GM18520 (cell line): ENCODE measurements at regions not wholly inside any gene's neighbourhood (a gene's known extent, or its start where the extent isn't known, plus 50 kb on each side); places are given as distances from the start of the nearest gene placed in this dataset.
"Not testable (repeated sequence)": the region's sequence is repeated elsewhere in the genome, so short reads cannot be mapped to it uniquely, and the experiment has no call there.

ENCODE experiments used
- ATAC-seq: cut with Tn5 transposase; IDR thresholded peaks from one replicate; pipeline ENCODE4 v1.9.1; 2021; ENCODE audit not compliant: unreplicated experiment

DNA sequence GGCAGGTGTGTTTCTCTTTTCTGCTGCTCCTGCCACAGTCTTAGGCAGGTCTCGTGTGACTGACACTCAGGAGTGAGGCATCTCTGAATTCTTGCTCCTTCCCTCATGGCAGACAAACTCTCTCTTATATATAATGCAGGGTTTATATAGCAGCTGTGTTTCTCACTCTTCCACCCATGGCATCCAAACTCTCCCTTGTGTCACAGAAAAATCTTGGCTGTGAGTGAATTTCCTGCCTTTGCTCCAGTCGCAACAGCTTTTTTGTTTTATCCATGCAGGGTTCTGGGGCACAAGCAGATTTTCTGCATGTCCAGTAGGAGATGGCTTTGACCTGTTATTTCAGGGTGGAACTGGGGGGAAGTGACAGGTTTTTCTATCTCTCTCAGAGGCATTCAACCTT lies 1275.5 kb downstream of the ADGRL3 start:
- no peak for ATAC-seq

- ATAC-seq: no peak
Observed at GRCh38 chr4:62474802-62475201, 1274.7 kb downstream of the ADGRL3 start.

DNA sequence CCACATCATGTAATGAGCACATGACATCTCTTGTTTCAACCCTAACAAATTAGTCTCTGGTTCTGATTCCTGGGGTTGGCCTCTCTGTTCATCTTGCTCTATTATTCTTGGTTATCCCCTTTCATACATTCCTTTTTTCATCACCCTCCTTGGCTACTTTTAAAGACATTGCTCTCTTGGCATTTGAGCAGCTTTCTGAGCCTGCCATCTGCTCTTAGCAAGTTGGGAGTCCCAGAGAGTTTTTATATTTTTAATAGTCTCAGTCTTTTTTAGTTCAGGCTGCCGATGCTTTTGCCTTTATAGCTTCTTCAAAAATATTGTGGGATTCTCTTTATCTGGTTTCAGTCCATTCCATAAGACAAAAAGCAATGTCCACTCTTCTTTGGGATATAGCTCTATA lies 1270.9 kb downstream of the ADGRL3 start:
- ATAC-seq: no peak

GRCh38 chr4:62470421-62470983 lies 1270.4 kb downstream of the ADGRL3 start:
- ATAC-seq: no peak

- no peak for ATAC-seq
Observed at GRCh38 chr4:62470020-62470419, 1269.9 kb downstream of the ADGRL3 start.

- no peak for ATAC-seq
Observed at GRCh38 chr4:62461961-62462360, 1261.8 kb downstream of the ADGRL3 start.

GRCh38 chr4:62460329-62460728 lies 1260.2 kb downstream of the ADGRL3 start:
- no peak for ATAC-seq

DNA sequence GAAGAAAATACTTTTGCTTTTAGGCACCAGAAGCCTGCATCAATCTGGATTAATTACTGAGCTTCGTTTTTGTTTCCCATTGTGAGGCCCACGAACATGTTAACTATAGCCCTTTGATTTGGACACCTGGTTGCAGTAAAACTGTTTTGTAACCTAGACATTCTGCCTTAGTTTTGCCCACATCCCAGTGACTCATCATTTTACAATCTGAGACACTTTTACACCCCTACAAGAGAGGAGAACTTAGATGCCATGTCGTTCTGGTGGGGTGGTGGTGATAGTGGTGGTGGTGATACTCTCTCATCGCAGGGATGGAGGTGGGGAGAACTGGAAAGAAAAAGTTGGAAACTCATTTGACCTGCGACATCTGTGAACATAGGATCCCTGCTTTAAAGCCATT lies 1257.2 kb downstream of the ADGRL3 start:
- ATAC-seq: no peak

DNA sequence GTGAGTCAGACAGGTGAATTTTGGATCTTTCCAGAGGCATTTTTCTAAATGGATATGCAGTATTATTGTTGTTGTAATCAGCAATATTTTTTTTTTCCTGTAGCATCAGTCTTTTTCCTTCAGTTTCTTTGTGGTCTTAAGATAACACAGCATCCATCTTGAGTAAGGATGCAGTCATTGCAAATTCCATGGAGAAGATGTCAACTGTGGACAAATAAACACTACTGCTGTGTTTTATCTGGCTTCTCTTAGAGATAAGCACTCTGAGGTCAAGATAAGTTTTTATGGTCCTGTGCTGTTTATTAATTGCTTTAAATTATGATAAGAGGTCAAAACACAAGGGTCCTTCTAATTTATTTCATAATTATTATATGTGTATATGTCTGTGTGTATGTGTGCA lies 1255.7 kb downstream of the ADGRL3 start:
- no peak for ATAC-seq

DNA sequence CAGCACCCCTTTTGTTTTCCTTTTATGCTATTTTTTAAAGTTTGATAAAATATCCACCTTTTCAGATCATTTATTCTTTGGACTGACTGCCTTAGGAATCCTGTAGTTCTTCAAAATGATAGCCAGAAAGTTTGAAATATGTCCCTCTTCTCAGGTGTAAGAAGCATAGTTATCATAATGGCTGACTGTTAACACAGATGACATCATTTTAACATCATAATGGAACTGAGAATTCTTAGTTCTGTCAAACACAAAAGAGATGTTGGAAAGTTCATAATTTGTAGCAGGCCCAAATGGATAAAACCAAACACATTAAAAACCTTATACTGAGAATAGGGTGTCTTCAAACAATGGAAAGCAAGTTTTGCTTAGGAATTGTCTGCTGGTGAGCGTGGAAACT lies 1254.4 kb downstream of the ADGRL3 start:
- ATAC-seq: no peak

DNA sequence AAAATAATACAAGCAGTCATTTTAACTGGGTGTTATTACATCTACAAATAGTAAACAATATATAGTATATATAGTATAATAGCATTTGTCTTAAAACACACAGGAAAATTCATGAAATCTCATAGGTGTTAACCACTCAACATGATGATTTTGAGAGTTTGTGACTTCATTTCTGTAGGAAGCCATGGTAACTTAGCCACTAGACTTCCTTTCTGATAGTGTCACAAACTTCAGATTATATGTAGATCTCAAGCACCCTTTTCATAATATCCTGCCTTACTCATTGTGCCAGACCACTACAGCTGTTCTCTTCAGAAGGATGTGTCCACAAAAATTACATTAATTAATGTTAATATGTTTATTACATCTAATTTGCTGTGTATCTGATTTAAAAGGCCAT lies 1250.6 kb downstream of the ADGRL3 start:
- ATAC-seq: no peak

- no peak for ATAC-seq
Observed at GRCh38 chr4:62449538-62449937, 1249.4 kb downstream of the ADGRL3 start.

- ATAC-seq: no peak
Observed at GRCh38 chr4:62448911-62449310, 1248.8 kb downstream of the ADGRL3 start.

GRCh38 chr4:62439051-62439450 lies 1238.9 kb downstream of the ADGRL3 start:
- ATAC-seq: no peak

- no peak for ATAC-seq
Observed at GRCh38 chr4:62434921-62435320, 1234.8 kb downstream of the ADGRL3 start.

DNA sequence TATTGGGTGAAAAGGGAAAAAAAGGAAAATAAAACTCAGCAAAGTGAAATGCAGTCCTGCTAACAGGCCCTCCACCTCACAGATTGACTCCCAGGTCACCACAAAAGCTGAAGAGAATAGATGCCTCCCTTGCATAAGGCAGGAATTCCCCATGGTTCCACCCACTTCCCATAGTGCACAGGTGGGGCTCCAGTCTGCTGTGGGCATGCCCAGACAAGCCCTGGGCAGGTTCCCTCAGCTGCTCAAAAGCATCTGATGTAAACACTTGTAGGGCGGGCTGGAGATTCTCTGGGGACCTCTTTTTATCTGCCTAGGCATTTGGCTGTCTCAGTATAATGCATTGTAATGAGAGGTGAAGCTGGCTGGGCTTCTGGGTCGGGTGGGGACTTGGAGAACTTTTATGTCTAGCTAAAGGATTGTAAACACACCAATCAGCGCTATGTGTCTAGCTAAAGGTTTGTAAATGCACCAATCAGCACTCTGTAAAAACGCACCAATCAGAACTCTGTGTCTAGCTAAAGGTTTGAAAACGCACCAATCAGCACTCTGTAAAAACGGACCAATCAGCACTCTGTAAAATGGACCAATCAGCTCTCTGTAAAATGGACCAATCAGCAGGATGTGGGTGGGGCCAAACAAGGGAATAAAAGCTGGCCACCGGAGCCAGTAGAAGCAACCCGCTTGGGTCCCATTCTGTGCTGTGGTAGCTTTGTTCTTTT lies 1231.5 kb downstream of the ADGRL3 start:
- not testable (repeated sequence) for ATAC-seq

GRCh38 chr4:62429297-62429696 lies 1229.2 kb downstream of the ADGRL3 start:
- ATAC-seq: no peak

DNA sequence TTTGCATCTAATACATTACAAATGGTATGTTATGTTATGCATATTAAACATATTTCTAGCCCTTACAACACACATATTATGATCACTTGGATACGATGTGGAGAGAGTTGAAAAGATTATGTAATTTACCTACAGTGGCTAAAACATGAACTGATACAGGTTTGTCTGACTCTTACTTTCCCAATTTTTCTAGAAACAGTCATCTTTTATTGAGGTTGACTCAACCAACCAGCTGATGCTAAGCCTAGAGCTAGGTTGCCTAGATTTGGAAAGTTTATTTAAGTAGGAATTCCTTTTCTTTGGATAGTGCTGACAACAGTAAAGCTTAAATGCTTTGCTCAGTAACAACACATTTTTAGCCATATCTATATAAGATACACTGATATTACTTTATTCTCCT lies 1215.1 kb downstream of the ADGRL3 start:
- no peak for ATAC-seq

- ATAC-seq: no peak
Observed at GRCh38 chr4:62414563-62414962, 1214.4 kb downstream of the ADGRL3 start.

- ATAC-seq: no peak
Observed at GRCh38 chr4:62410371-62411003, 1210.4 kb downstream of the ADGRL3 start.

DNA sequence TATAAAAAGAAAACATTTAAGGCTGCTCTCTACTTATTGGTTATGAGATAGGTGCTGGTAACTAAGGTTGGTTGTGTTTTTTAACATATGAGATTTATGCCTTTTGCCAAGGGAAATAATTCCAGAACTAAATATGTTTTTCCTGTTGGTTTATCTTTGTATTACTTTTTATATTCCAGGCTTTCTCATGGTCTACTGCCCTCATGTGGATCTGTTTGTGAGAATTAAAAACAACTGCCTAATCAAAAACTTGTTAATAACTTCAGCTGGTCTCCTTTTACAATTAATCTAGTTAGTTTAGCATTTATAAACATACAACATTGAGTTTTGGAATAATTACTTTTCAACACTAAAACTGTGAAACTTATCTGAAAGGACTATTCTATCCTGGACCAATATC lies 1208.3 kb downstream of the ADGRL3 start:
- no peak for ATAC-seq

DNA sequence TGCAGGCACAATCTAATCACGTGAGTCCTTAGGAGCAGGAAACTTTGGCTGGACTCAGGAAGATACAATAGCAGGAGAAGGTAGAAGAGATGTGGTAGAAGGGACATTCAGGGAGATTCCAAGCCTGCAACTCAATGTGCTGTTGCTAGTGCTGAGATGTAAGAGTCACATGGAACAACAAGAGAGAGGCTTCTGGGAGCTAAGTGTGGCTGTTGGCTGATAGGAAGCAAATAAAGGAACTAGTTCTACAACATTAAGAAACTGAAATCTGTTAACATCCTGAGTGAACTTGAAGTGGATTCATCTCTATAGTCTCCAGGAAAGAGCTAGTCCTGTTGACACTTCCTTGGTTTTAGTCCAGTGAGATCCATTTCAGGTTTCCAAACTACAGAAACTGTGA lies 1207.4 kb downstream of the ADGRL3 start:
- no peak for ATAC-seq
